Progenitor cell of endocrine pancreas (in vitro differentiated cells): ENCODE measurements at regions not wholly inside any gene's neighbourhood (a gene's known extent, or its start where the extent isn't known, plus 50 kb on each side); places are given as distances from the start of the nearest gene placed in this dataset.

Experiments
- DNase-seq: peaks from one replicate; pipeline ENCODE4 v3.0.0; 2021; ENCODE audit warnings: low spot score; ENCODE audit not compliant: unreplicated experiment
- H3K27ac Mint-ChIP-seq: 2 replicates; pipeline ENCODE4 v1.8.0; 2021; ENCODE audit warnings: mild to moderate bottlenecking, moderate library complexity, mixed read lengths
- H3K27me3 Mint-ChIP-seq: 2 replicates; pipeline ENCODE4 v1.8.0; 2021; ENCODE audit warnings: mixed read lengths
- H3K36me3 Mint-ChIP-seq: 2 replicates; pipeline ENCODE4 v1.8.0; 2022; ENCODE audit warnings: mixed read lengths; ENCODE audit not compliant: insufficient read depth
- H3K4me1 Mint-ChIP-seq: 2 replicates; pipeline ENCODE4 v1.8.0; 2021; ENCODE audit warnings: low read depth, mixed read lengths
- H3K4me3 Mint-ChIP-seq: 2 replicates; pipeline ENCODE4 v1.8.0; 2021; ENCODE audit warnings: low read depth, mild to moderate bottlenecking, moderate library complexity, mixed read lengths
- H3K9me3 Mint-ChIP-seq: 2 replicates; pipeline ENCODE4 v1.8.0; 2021; ENCODE audit warnings: low read depth, mixed read lengths
- CTCF ChIP-seq: fragments of 200-600 bp; sonication (generic); IDR thresholded peaks from one replicate; pipeline ENCODE4 v1.5.0; 2021; ENCODE audit warnings: antibody characterized with exemption, mild to moderate bottlenecking; ENCODE audit not compliant: unreplicated experiment

- TF ChIP-seq CTCF: no peak
- no peak overlapping the region for H3K27ac Mint-ChIP-seq
- peaks cover 7% of the 10 kb centered on the region for H3K4me1 Mint-ChIP-seq
- no peaks in the 10 kb centered on the region for H3K9me3 Mint-ChIP-seq
- no peak for DNase-seq
- peaks cover 7% of the 10 kb centered on the region for H3K27me3 Mint-ChIP-seq
- no peak overlapping the region for H3K4me3 Mint-ChIP-seq
- H3K36me3 Mint-ChIP-seq: no peaks in the 10 kb centered on the region
These were observed 468.1 kb upstream of the AKR1E2 start for GRCh38 chr10:4357911-4358310.

- peaks cover 11% of the 10 kb centered on the region for H3K4me1 Mint-ChIP-seq
- no peak overlapping the region for H3K4me3 Mint-ChIP-seq
- DNase-seq: no peak
- no peaks in the 10 kb centered on the region for H3K9me3 Mint-ChIP-seq
- no peaks in the 10 kb centered on the region for H3K36me3 Mint-ChIP-seq
- no peak for TF ChIP-seq CTCF
- H3K27me3 Mint-ChIP-seq: peaks cover 16% of the 10 kb centered on the region
- H3K27ac Mint-ChIP-seq: no peak overlapping the region
These were observed 470.7 kb upstream of the AKR1E2 start for GRCh38 chr10:4355350-4355749.

- peaks cover 16% of the 10 kb centered on the region for H3K27me3 Mint-ChIP-seq
- H3K36me3 Mint-ChIP-seq: no peaks in the 10 kb centered on the region
- H3K9me3 Mint-ChIP-seq: no peaks in the 10 kb centered on the region
- no peak overlapping the region for H3K4me3 Mint-ChIP-seq
- no peak overlapping the region for H3K27ac Mint-ChIP-seq
- no peak for DNase-seq
- TF ChIP-seq CTCF: no peak
- peaks cover 11% of the 10 kb centered on the region for H3K4me1 Mint-ChIP-seq
These were observed 471.6 kb upstream of the AKR1E2 start for GRCh38 chr10:4354382-4354812.

GRCh38 chr10:4353964-4354363 is 472.0 kb upstream of the AKR1E2 start:
- no peak overlapping the region for H3K4me3 Mint-ChIP-seq
- H3K27me3 Mint-ChIP-seq: peaks cover 16% of the 10 kb centered on the region
- TF ChIP-seq CTCF: no peak
- H3K9me3 Mint-ChIP-seq: no peaks in the 10 kb centered on the region
- no peak for DNase-seq
- H3K36me3 Mint-ChIP-seq: no peaks in the 10 kb centered on the region
- H3K4me1 Mint-ChIP-seq: peaks cover 11% of the 10 kb centered on the region
- no peak overlapping the region for H3K27ac Mint-ChIP-seq

- no peak for DNase-seq
- no peak for TF ChIP-seq CTCF
- Mint-ChIP-seq H3K9me3 (no peaks in the 10 kb centered on the region), H3K36me3 (no peaks in the 10 kb centered on the region), H3K27ac (no peak overlapping the region), H3K27me3 (peaks cover 16% of the 10 kb centered on the region), H3K4me3 (no peak overlapping the region), H3K4me1 (peaks cover 11% of the 10 kb centered on the region)
These were observed 472.9 kb upstream of the AKR1E2 start for GRCh38 chr10:4353059-4353655.
